Activated CD4-positive, alpha-beta T cell treated with anti-CD3 and anti-CD28 coated beads, Interleukin-2, amount 50 U/mL, for 1 hour (primary cell): ENCODE measurements at regions not wholly inside any gene's neighbourhood (a gene's known extent, or its start where the extent isn't known, plus 50 kb on each side); places are given as distances from the start of the nearest gene placed in this dataset.

Source experiments
- DNase-seq: peaks from one replicate; pipeline ENCODE4 v3.0.0-alpha.2; 2020

GRCh38 chr11:45341372-45341771 lies 55.2 kb upstream of the SYT13 start:
- DNase-seq: no peak

- DNase-seq: peak; percentile 92
Measured at GRCh38 chr11:45339729-45340519, 53.8 kb upstream of the SYT13 start.

GRCh38 chr11:45337583-45338360 lies 51.6 kb upstream of the SYT13 start:
- no peak for DNase-seq

GRCh38 chr11:45336136-45336535 lies 50.0 kb upstream of the SYT13 start:
- no peak for DNase-seq
